ENCODE measurements at regions not wholly inside any gene's neighbourhood (a gene's known extent, or its start where the extent isn't known, plus 50 kb on each side); places are given as distances from the start of the nearest gene placed in this dataset.

DNA sequence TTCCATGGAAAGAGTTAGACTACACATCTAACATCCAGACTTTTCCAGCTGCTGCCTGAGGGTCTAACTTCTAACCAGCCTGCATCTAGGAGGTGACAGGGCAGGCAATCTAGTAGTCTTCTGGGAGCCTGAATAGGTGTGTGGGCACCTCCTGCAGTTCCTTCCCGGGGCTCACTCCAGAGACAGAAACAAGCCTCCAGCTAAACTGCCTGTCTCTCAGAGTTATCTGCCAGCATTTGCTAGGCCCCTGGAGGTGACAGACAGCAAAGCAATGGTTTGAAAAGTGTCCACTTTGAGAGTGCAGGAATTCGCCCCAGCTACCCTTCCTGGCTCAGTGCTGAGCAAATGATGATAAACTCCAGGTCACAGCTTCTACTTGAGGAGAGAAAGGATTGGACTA lies 240.5 kb upstream of the PRSS16 start:
- intact Hi-C loops (cut with micrococcal nuclease), result no loop called here
- no peak for ATAC-seq (ENCODE audit: low read depth)
- Histone ChIP-seq H3K14ac (replicated peaks; ENCODE audit: low read depth, low read length) (no peak overlapping the region), H2BK5ac (ENCODE audit: low read depth, low read length, poor library complexity, severe bottlenecking) (no peak overlapping the region), H3K4me3 (ENCODE audit: insufficient read depth, low read depth, low read length) (no peak overlapping the region), H2AFZ (replicated peaks; ENCODE audit: low read length, poor library complexity) (no peak overlapping the region), H3K4me2 (ENCODE audit: low read depth, low read length) (no peak overlapping the region), H3K4me1 (ENCODE audit: control insufficient read depth, insufficient read depth, low read length) (no peaks in the 10 kb centered on the region), H2BK20ac (ENCODE audit: low read depth, low read length) (no peak overlapping the region), H3K23ac (ENCODE audit: low read depth, low read length) (no peak overlapping the region), H3K27me3 (ENCODE audit: control insufficient read depth, insufficient read depth, low read length) (no peaks in the 10 kb centered on the region), H4K20me1 (ENCODE audit: insufficient read depth, low read length) (no peaks in the 10 kb centered on the region), H3K18ac (ENCODE audit: low read depth, low read length) (no peak overlapping the region), H3K36me3 (ENCODE audit: control insufficient read depth, insufficient read depth, low read length) (no peaks in the 10 kb centered on the region), H3K9me3 (ENCODE audit: control insufficient read depth, insufficient read depth, low read length) (0 out of 2 replicates have a peak, but pooled peaks cover 2% of the 10 kb centered on the region), H3K56ac (ENCODE audit: extremely low read depth, insufficient read depth, low read length) (no peak overlapping the region), H3K9ac (ENCODE audit: low read depth, low read length) (no peak overlapping the region), H4K8ac (ENCODE audit: low read depth in 2 of 2, low read length in 2 of 2) (no peak overlapping the region), H4K91ac (ENCODE audit: insufficient read depth, low read depth, low read length) (no peak overlapping the region), H2BK120ac (ENCODE audit: low read depth, low read length) (no peak overlapping the region), H3K9me1 (ENCODE audit: insufficient read depth, low read length) (no peaks in the 10 kb centered on the region), H3K27ac (ENCODE audit: insufficient read depth, low read length) (no peak overlapping the region), H2AK9ac (replicated peaks; ENCODE audit: low read depth, low read length, poor library complexity) (no peak overlapping the region), H2AK5ac (ENCODE audit: low read depth, low read length) (no peak overlapping the region), H4K5ac (ENCODE audit: low read depth, low read length) (no peak overlapping the region), H2BK15ac (ENCODE audit: low read depth, low read length) (no peak overlapping the region), H3K79me1 (ENCODE audit: low read depth in 1 of 2, low read length in 2 of 2) (no peaks in the 10 kb centered on the region), H3K4ac (ENCODE audit: low read depth, low read length) (no peak overlapping the region)
- no peak for DNase-seq
- BruUV-seq (replicated peaks), result no TSS peak
- ChIA-PET CTCF (no interaction called here), POLR2A (ENCODE audit: unreplicated experiment) (no interaction called here)
- TF ChIP-seq, protein P1, sequence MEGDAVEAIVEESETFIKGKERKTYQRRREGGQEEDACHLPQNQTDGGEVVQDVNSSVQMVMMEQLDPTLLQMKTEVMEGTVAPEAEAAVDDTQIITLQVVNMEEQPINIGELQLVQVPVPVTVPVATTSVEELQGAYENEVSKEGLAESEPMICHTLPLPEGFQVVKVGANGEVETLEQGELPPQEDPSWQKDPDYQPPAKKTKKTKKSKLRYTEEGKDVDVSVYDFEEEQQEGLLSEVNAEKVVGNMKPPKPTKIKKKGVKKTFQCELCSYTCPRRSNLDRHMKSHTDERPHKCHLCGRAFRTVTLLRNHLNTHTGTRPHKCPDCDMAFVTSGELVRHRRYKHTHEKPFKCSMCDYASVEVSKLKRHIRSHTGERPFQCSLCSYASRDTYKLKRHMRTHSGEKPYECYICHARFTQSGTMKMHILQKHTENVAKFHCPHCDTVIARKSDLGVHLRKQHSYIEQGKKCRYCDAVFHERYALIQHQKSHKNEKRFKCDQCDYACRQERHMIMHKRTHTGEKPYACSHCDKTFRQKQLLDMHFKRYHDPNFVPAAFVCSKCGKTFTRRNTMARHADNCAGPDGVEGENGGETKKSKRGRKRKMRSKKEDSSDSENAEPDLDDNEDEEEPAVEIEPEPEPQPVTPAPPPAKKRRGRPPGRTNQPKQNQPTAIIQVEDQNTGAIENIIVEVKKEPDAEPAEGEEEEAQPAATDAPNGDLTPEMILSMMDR (conservative IDR thresholded peaks at IDR 0.05; ENCODE audit: low read depth, low read length), result no peak
- TF ChIP-seq MAZ (IDR thresholded peaks at IDR 0.05; ENCODE audit: borderline replicate concordance, low read depth, low read length) (no peak), RFX5 (IDR thresholded peaks at IDR 0.05; ENCODE audit: low read depth, low read length) (no peak), NFE2L2 (IDR thresholded peaks at IDR 0.05; ENCODE audit: low read depth, low read length) (no peak), CHD1 (IDR thresholded peaks at IDR 0.05; ENCODE audit: low read depth, low read length) (no peak), RCOR1 (IDR thresholded peaks at IDR 0.05; ENCODE audit: insufficient replicate concordance, low read length) (no peak), POLR2A (IDR thresholded peaks at IDR 0.05; ENCODE audit: low read depth, low read length) (no peak), BHLHE40 (IDR thresholded peaks at IDR 0.05; ENCODE audit: low read depth, low read length) (no peak), MAFK (IDR thresholded peaks at IDR 0.05; ENCODE audit: low read depth, low read length) (no peak), RAD21 (IDR thresholded peaks at IDR 0.05; ENCODE audit: low read length) (no peak), CEBPB (IDR thresholded peaks at IDR 0.05; ENCODE audit: low read depth, low read length) (no peak)
- TF ChIP-seq, protein P2, sequence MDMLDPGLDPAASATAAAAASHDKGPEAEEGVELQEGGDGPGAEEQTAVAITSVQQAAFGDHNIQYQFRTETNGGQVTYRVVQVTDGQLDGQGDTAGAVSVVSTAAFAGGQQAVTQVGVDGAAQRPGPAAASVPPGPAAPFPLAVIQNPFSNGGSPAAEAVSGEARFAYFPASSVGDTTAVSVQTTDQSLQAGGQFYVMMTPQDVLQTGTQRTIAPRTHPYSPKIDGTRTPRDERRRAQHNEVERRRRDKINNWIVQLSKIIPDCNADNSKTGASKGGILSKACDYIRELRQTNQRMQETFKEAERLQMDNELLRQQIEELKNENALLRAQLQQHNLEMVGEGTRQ (IDR thresholded peaks at IDR 0.05; ENCODE audit: low read depth, low read length), result no peak
- TF ChIP-seq, protein P3, sequence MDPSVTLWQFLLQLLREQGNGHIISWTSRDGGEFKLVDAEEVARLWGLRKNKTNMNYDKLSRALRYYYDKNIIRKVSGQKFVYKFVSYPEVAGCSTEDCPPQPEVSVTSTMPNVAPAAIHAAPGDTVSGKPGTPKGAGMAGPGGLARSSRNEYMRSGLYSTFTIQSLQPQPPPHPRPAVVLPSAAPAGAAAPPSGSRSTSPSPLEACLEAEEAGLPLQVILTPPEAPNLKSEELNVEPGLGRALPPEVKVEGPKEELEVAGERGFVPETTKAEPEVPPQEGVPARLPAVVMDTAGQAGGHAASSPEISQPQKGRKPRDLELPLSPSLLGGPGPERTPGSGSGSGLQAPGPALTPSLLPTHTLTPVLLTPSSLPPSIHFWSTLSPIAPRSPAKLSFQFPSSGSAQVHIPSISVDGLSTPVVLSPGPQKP (IDR thresholded peaks at IDR 0.05; ENCODE audit: borderline replicate concordance, low read depth, low read length), result no peak
- dilution Hi-C loops (cut with HindIII; ENCODE audit: low sequenced_read_pairs, unreplicated experiment), result no loop called here
- WGBS, 2 experiments (ENCODE audit: extremely low coverage in 2 of 2, insufficient read length in 1 of 2), result no CpG with 5 or more reads among the region's 2 CpGs
- in situ Hi-C loops (cut with MboI; ENCODE audit: low sequenced_read_pairs), result no loop called here

Measured in IMR-90 (cell line).